Muscle layer of duodenum (tissue), 2 donors: ENCODE measurements at regions not wholly inside any gene's neighbourhood (a gene's known extent, or its start where the extent isn't known, plus 50 kb on each side); places are given as distances from the start of the nearest gene placed in this dataset.
"Not testable (repeated sequence)": the region's sequence is repeated elsewhere in the genome, so short reads cannot be mapped to it uniquely, and the experiment has no call there.

Experiments
- H3K27ac ChIP-seq: one replicate; pipeline ENCODE4 v1.7.0; 2013; ENCODE audit warnings: mild to moderate bottlenecking, low read length
- H3K27me3 ChIP-seq: one replicate; pipeline ENCODE4 v1.7.0; 2013; ENCODE audit warnings: low read depth, mild to moderate bottlenecking, control low read depth, low read length
- H3K36me3 ChIP-seq, 2 donors: one replicate each; pipeline ENCODE4 v1.7.0; 2013; ENCODE audit warnings: low read length in 2 of 2, control low read depth in 1 of 2, mild to moderate bottlenecking in 1 of 2; ENCODE audit not compliant: insufficient read depth in 2 of 2, control insufficient read depth in 1 of 2
- H3K4me1 ChIP-seq, 2 donors: one replicate each; pipeline ENCODE4 v1.7.0; 2013; ENCODE audit warnings: low read length in 2 of 2, mild to moderate bottlenecking in 2 of 2, control low read depth in 1 of 2, moderate library complexity in 1 of 2; ENCODE audit not compliant: insufficient read depth in 2 of 2, control insufficient read depth in 1 of 2
- H3K4me3 ChIP-seq, 2 donors: one replicate each; pipeline ENCODE4 v1.7.0; 2013; ENCODE audit warnings: low read length in 2 of 2, low read depth in 1 of 2, mild to moderate bottlenecking in 1 of 2
- H3K9me3 ChIP-seq, 2 donors: one replicate each; pipeline ENCODE4 v1.7.0; 2013; ENCODE audit warnings: low read length in 2 of 2, control low read depth in 1 of 2, mild to moderate bottlenecking in 1 of 2; ENCODE audit not compliant: control insufficient read depth in 1 of 2
- donor health status: healthy.

- no peaks in the 10 kb centered on the region for H3K27me3 ChIP-seq
- H3K36me3 ChIP-seq, result no peaks in the 10 kb centered on the region
- no peak overlapping the region for H3K4me3 ChIP-seq
- H3K4me1 ChIP-seq, result no peaks in the 10 kb centered on the region
- no peak overlapping the region for H3K27ac ChIP-seq
- no peaks in the 10 kb centered on the region for H3K9me3 ChIP-seq
Observed at GRCh38 chr3:20958161-20958560, 772.2 kb upstream of the SGO1 start.

DNA sequence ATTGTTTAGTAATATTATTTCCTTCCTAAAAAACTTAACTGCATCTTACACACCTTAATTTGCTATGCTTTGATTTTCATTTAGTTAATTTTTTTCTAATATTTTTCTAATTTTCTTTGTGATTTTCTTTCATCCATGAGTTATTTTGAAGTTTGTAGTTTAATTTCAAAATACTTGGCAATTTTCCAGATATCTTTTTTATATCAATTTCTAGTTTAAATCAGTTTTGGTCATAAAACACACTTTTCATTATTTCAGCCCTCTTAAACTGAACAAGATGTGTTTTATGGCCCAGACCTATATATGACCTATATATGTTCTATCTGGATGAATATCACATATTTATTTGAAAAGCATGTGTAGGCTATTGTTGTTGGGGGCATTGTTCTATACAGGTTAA lies 759.9 kb upstream of the SGO1 start:
- Histone ChIP-seq H3K9me3 (peaks cover 0 to 2% of the 10 kb centered on the region in 2 donors), H3K27me3 (no peaks in the 10 kb centered on the region)

GRCh38 chr3:20935791-20936190 lies 749.8 kb upstream of the SGO1 start:
- Histone ChIP-seq H3K4me3 (no peak overlapping the region), H3K4me1 (no peaks in the 10 kb centered on the region), H3K27me3 (no peaks in the 10 kb centered on the region), H3K9me3 (peaks cover 0 to 7% of the 10 kb centered on the region in 2 donors), H3K27ac (no peak overlapping the region), H3K36me3 (no peaks in the 10 kb centered on the region)

More for the DNA sequence above, 759.9 kb upstream of the SGO1 start:
- H3K4me3 ChIP-seq, result no peak overlapping the region
- H3K36me3 ChIP-seq, result no peaks in the 10 kb centered on the region
- no peaks in the 10 kb centered on the region for H3K4me1 ChIP-seq
- no peak overlapping the region for H3K27ac ChIP-seq

DNA sequence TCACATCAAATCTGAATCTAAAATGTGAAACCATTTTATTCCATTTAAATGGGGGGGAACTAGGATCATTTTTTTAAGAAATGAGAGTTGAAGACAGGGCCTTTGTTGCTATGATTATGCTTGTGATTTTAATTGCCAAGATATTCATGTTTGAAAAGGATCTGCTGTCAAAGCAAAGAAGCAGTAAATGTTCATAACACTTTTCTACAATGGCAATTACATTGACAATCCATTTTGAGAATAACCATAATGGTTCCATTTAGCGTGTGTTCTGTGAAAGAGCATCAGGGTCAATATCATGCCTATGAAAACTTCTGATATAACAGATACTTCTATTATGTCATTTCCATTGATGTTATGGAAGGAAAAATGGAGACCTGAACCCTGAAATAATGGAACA lies 745.8 kb upstream of the SGO1 start:
- Histone ChIP-seq H3K36me3 (no peaks in the 10 kb centered on the region), H3K4me3 (no peak overlapping the region), H3K9me3 (peaks cover 0 to 7% of the 10 kb centered on the region in 2 donors), H3K27ac (no peak overlapping the region), H3K4me1 (no peaks in the 10 kb centered on the region), H3K27me3 (no peaks in the 10 kb centered on the region)

- H3K4me1 ChIP-seq, result no peaks in the 10 kb centered on the region
- H3K27me3 ChIP-seq, result no peaks in the 10 kb centered on the region
- no peaks in the 10 kb centered on the region for H3K36me3 ChIP-seq
- peaks cover 0 to 7% of the 10 kb centered on the region in 2 donors for H3K9me3 ChIP-seq
- no peak overlapping the region for H3K27ac ChIP-seq
- no peak overlapping the region for H3K4me3 ChIP-seq
Observed at GRCh38 chr3:20930034-20930433, 744.0 kb upstream of the SGO1 start.

- Histone ChIP-seq H3K9me3 (no peaks in the 10 kb centered on the region), H3K27ac (no peak overlapping the region), H3K4me3 (no peak overlapping the region), H3K36me3 (no peaks in the 10 kb centered on the region), H3K4me1 (no peaks in the 10 kb centered on the region), H3K27me3 (no peaks in the 10 kb centered on the region)
Observed at GRCh38 chr3:20924646-20925385, 738.8 kb upstream of the SGO1 start.

DNA sequence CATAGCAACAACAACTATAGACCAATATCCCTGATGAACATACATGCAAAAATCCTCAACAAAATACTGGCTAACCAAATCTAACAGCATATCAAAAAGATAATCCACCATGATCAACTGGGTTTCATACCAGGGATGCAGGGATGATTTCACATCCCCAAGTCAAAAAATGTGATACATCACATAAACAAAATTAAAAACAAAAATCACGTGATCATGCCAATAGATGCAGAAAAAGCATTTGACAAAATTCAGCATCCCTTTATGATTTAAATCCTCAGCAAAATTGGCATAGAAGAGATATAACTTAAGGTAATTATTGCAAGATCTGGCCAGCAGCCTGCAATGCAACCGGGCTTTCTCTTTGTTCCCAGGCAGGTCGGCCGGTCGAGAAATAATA lies 735.1 kb upstream of the SGO1 start:
- H3K4me3 ChIP-seq, H3K9me3 ChIP-seq, H3K36me3 ChIP-seq, H3K4me1 ChIP-seq, H3K27ac ChIP-seq, H3K27me3 ChIP-seq: not testable (repeated sequence)

- Histone ChIP-seq H3K27ac (no peak overlapping the region), H3K4me3 (no peak overlapping the region), H3K9me3 (peaks cover 0 to 3% of the 10 kb centered on the region in 2 donors), H3K4me1 (no peaks in the 10 kb centered on the region), H3K27me3 (no peaks in the 10 kb centered on the region), H3K36me3 (no peaks in the 10 kb centered on the region)
Observed at GRCh38 chr3:20916951-20917606, 731.1 kb upstream of the SGO1 start.

DNA sequence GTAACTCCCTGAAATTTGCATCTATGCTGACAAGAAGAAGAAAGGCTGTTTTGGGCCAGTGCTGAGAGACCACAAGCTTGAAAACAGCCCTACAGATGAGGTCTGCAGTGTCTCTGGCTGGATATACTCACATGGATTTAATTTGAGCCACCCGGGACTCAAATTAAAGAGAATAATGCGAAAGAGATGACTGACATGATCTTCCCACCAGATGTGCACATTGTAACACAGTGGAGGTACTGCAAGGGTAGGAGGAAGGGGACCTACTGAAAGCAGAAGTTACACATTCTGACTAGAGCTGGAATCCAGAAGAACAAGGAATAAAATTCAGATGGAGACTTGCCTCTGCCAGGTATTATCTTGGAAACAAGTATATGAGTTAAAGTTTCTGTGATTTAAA lies 728.3 kb upstream of the SGO1 start:
- H3K9me3 ChIP-seq, result peaks cover 0 to 3% of the 10 kb centered on the region in 2 donors
- no peak overlapping the region for H3K4me3 ChIP-seq
- no peaks in the 10 kb centered on the region for H3K4me1 ChIP-seq
- H3K27me3 ChIP-seq, result no peaks in the 10 kb centered on the region
- no peak overlapping the region for H3K27ac ChIP-seq
- H3K36me3 ChIP-seq, result no peaks in the 10 kb centered on the region

DNA sequence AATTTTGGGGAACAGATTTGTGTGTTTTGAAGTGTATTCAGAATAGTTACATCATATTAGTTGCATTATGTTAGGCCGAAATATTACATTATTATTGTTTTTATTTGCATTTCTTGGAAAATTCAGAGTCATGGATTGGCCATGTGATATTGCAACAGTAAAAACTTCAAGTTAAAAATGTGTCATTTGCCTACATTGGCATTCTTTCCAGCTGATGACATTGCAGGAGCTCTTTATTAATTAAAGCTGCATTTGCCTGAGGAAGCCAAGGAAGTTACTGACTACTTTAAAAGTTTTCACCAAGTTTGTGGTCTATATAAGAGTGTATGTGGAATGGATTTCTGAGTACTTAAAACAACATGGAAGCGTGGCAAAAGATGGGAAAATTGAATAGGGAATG lies 726.4 kb upstream of the SGO1 start:
- Histone ChIP-seq H3K27ac (no peak overlapping the region), H3K36me3 (no peaks in the 10 kb centered on the region), H3K4me1 (no peaks in the 10 kb centered on the region), H3K4me3 (no peak overlapping the region), H3K9me3 (no peaks in the 10 kb centered on the region), H3K27me3 (no peaks in the 10 kb centered on the region)

GRCh38 chr3:20909511-20909910 lies 723.5 kb upstream of the SGO1 start:
- Histone ChIP-seq H3K4me1 (no peaks in the 10 kb centered on the region), H3K36me3 (no peaks in the 10 kb centered on the region), H3K27ac (no peak overlapping the region), H3K9me3 (no peaks in the 10 kb centered on the region), H3K27me3 (no peaks in the 10 kb centered on the region), H3K4me3 (no peak overlapping the region)
